Astrocyte (in vitro differentiated cells and primary cell): ENCODE measurements at regions not wholly inside any gene's neighbourhood (a gene's known extent, or its start where the extent isn't known, plus 50 kb on each side); places are given as distances from the start of the nearest gene placed in this dataset.

Experiments
- EZH2 ChIP-seq: IDR thresholded peaks from 2 replicates; pipeline ENCODE4 v1.6.1; 2012; ENCODE audit warnings: mild to moderate bottlenecking, low read length, inconsistent platforms; ENCODE audit not compliant: insufficient read depth
- TF ChIP-seq, protein P1 (sequence below): IDR thresholded peaks from 2 replicates; pipeline ENCODE4 v1.5.1; 2011; ENCODE audit warnings: low read depth, mild to moderate bottlenecking, inconsistent platforms, low read length, moderate library complexity; ENCODE audit not compliant: insufficient read depth

DNA sequence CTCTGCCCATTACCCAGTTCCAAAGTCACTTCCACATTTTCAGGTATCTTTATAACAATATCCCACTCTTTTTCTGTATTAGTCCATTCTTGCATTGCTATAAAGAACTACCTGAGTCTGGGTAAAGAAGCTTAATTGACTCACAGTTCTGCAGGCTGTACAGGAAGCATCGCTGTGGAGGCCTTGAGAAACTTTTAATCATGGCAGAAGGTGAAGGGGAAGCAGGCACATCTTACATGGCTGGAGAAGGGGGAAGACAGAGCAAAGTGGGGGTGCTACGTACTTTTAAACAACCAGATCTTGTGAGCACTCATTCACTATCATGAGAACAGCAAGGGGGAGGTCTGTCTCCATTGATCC lies 85.4 kb upstream of the MAP4K3 start:
- TF ChIP-seq, protein P1, sequence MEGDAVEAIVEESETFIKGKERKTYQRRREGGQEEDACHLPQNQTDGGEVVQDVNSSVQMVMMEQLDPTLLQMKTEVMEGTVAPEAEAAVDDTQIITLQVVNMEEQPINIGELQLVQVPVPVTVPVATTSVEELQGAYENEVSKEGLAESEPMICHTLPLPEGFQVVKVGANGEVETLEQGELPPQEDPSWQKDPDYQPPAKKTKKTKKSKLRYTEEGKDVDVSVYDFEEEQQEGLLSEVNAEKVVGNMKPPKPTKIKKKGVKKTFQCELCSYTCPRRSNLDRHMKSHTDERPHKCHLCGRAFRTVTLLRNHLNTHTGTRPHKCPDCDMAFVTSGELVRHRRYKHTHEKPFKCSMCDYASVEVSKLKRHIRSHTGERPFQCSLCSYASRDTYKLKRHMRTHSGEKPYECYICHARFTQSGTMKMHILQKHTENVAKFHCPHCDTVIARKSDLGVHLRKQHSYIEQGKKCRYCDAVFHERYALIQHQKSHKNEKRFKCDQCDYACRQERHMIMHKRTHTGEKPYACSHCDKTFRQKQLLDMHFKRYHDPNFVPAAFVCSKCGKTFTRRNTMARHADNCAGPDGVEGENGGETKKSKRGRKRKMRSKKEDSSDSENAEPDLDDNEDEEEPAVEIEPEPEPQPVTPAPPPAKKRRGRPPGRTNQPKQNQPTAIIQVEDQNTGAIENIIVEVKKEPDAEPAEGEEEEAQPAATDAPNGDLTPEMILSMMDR: no peak
- no peak for TF ChIP-seq EZH2
